Activated CD8-positive, alpha-beta T cell treated with anti-CD3 and anti-CD28 coated beads for 36 hours (primary cell): ENCODE measurements at regions not wholly inside any gene's neighbourhood (a gene's known extent, or its start where the extent isn't known, plus 50 kb on each side); places are given as distances from the start of the nearest gene placed in this dataset.

Experiments
- ATAC-seq: fragments of 200-7000 bp; cut with Tn5 transposase; one replicate; pipeline ENCODE4 v1.10.0; 2021; ENCODE audit warnings: mild to moderate bottlenecking, moderate library complexity
- CTCF ChIA-PET: fragments of 350-600 bp; sonication (Branson Sonifier 250); formaldehyde crosslinking; loops from one replicate; lab custom pipeline; 2021; ENCODE audit warnings: antibody characterized with exemption; lab: Charles Lee
- POLR2A ChIA-PET: fragments of 350-600 bp; sonication (Branson Sonifier 250); formaldehyde crosslinking; loops from one replicate; lab custom pipeline; 2021; ENCODE audit warnings: antibody characterized with exemption; lab: Charles Lee
- DNase-seq: peaks from one replicate; pipeline ENCODE4 v3.0.0-alpha.2; 2020
- H3K27ac Mint-ChIP-seq: one replicate; pipeline ENCODE4 v1.8.0; 2021; ENCODE audit warnings: mild to moderate bottlenecking, mixed read lengths
- H3K27me3 Mint-ChIP-seq: one replicate; pipeline ENCODE4 v1.8.0; 2021; ENCODE audit warnings: mixed read lengths
- H3K36me3 Mint-ChIP-seq: one replicate; pipeline ENCODE4 v1.8.0; 2021; ENCODE audit warnings: low read depth, mixed read lengths
- H3K4me1 Mint-ChIP-seq: one replicate; pipeline ENCODE4 v1.8.0; 2021; ENCODE audit warnings: low read depth, mixed read lengths
- H3K4me3 Mint-ChIP-seq: one replicate; pipeline ENCODE4 v1.8.0; 2021; ENCODE audit warnings: mild to moderate bottlenecking, moderate library complexity, mixed read lengths
- H3K9me3 Mint-ChIP-seq: one replicate; pipeline ENCODE4 v1.8.0; 2021; ENCODE audit warnings: mixed read lengths
- CTCF ChIP-seq: fragments of 200-600 bp; IDR thresholded peaks from one replicate; pipeline ENCODE4 v1.8.0; 2022; ENCODE audit warnings: antibody characterized with exemption, mild to moderate bottlenecking
- intact Hi-C: fragments of 100-400 bp; cut with micrococcal nuclease; formaldehyde crosslinking; loops from one replicate; pipeline ENCODE4 v1.10.0; 2022

GRCh38 chr2:147511491-147511948 is 333.3 kb upstream of the ACVR2A start:
- Mint-ChIP-seq H3K27me3 (no peaks in the 10 kb centered on the region), H3K9me3 (peaks cover under 1% of the 10 kb centered on the region), H3K4me3 (no peak overlapping the region), H3K36me3 (no peaks in the 10 kb centered on the region), H3K27ac (no peak overlapping the region), H3K4me1 (no peaks in the 10 kb centered on the region)
- intact Hi-C loops: no loop called here
- DNase-seq (no peak), ATAC-seq (no peak)
- POLR2A ChIA-PET: no interaction called here
- TF ChIP-seq CTCF: no peak
- CTCF ChIA-PET: interaction anchor here (0.6 kb wide), 1 partner anchor 439 kb away, joined by 3 read pairs; no protein-coding TSS in a partner anchor

GRCh38 chr2:147509821-147510220 is 335.0 kb upstream of the ACVR2A start:
- H3K4me3 Mint-ChIP-seq: no peak overlapping the region
- CTCF ChIA-PET: no interaction called here
- no peaks in the 10 kb centered on the region for H3K9me3 Mint-ChIP-seq
- no peaks in the 10 kb centered on the region for H3K27me3 Mint-ChIP-seq
- H3K27ac Mint-ChIP-seq: no peak overlapping the region
- no peaks in the 10 kb centered on the region for H3K36me3 Mint-ChIP-seq
- ATAC-seq: no peak
- H3K4me1 Mint-ChIP-seq: no peaks in the 10 kb centered on the region
- TF ChIP-seq CTCF: no peak
- no peak for DNase-seq
- intact Hi-C loops: no loop called here
- POLR2A ChIA-PET: no interaction called here

- Mint-ChIP-seq H3K4me1 (no peaks in the 10 kb centered on the region), H3K36me3 (no peaks in the 10 kb centered on the region), H3K4me3 (no peak overlapping the region), H3K27me3 (no peaks in the 10 kb centered on the region), H3K9me3 (no peaks in the 10 kb centered on the region), H3K27ac (no peak overlapping the region)
- ChIA-PET CTCF (no interaction called here), POLR2A (no interaction called here)
- intact Hi-C loops: no loop called here
- ATAC-seq (no peak), DNase-seq (no peak)
- no peak for TF ChIP-seq CTCF
These were observed 337.9 kb upstream of the ACVR2A start for GRCh38 chr2:147506889-147507288.

- POLR2A ChIA-PET: no interaction called here
- peaks cover 13% of the 10 kb centered on the region for H3K4me1 Mint-ChIP-seq
- no peaks in the 10 kb centered on the region for H3K27me3 Mint-ChIP-seq
- CTCF ChIA-PET: no interaction called here
- no peak for TF ChIP-seq CTCF
- H3K27ac Mint-ChIP-seq: no peak overlapping the region
- H3K9me3 Mint-ChIP-seq: no peaks in the 10 kb centered on the region
- DNase-seq (no peak), ATAC-seq (no peak)
- no peak overlapping the region for H3K4me3 Mint-ChIP-seq
- intact Hi-C loops: no loop called here
- H3K36me3 Mint-ChIP-seq: no peaks in the 10 kb centered on the region
These were observed 342.0 kb upstream of the ACVR2A start for GRCh38 chr2:147502711-147503290.

GRCh38 chr2:147501968-147502367 is 342.9 kb upstream of the ACVR2A start:
- H3K9me3 Mint-ChIP-seq: no peaks in the 10 kb centered on the region
- ChIA-PET POLR2A (no interaction called here), CTCF (no interaction called here)
- H3K27me3 Mint-ChIP-seq: no peaks in the 10 kb centered on the region
- H3K4me1 Mint-ChIP-seq: peaks cover 13% of the 10 kb centered on the region
- no peaks in the 10 kb centered on the region for H3K36me3 Mint-ChIP-seq
- TF ChIP-seq CTCF: no peak
- no peak overlapping the region for H3K4me3 Mint-ChIP-seq
- intact Hi-C loops: no loop called here
- no peak for DNase-seq
- H3K27ac Mint-ChIP-seq: no peak overlapping the region
- no peak for ATAC-seq
